ENCODE measurements at regions not wholly inside any gene's neighbourhood (a gene's known extent, or its start where the extent isn't known, plus 50 kb on each side); places are given as distances from the start of the nearest gene placed in this dataset.

DNA sequence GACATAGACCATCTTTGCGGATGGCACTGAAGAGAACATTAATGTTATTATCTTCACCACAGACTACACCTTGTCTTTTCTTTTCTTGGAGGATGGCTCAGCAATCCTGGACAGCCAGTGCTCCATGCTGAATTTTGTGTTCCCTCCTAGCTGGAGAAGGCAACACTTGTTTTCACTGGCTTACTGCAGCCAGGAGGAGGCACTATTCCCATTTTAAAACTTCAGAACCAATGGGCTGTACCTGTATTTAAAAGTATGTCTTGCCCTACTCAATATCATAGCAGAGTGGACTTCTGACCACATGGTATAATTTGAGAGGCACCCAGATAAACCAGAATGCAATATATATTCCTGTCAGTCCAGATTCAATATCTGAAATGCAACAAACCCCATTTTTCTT is 53.3 kb upstream of the POGK start:
- DNase-seq = no peak
- no peak for TF ChIP-seq CTCF (IDR thresholded peaks at IDR 0.05; ENCODE audit: low read depth, low read length)
- Histone ChIP-seq H3K36me3 (no peaks in the 10 kb centered on the region), H3K9me3 (ENCODE audit: severe bottlenecking) (no peaks in the 10 kb centered on the region), H3K4me3 (ENCODE audit: low read depth, low read length) (no peak overlapping the region), H3K27ac (no peak overlapping the region), H3K27me3 (ENCODE audit: insufficient read depth, low read depth, severe bottlenecking) (no peaks in the 10 kb centered on the region)

- no peak for DNase-seq
- no peak for TF ChIP-seq CTCF (IDR thresholded peaks at IDR 0.05; ENCODE audit: low read depth, low read length)
- Histone ChIP-seq H3K4me3 (ENCODE audit: low read depth, low read length) (no peak overlapping the region), H3K27ac (no peak overlapping the region), H3K36me3 (no peaks in the 10 kb centered on the region), H3K27me3 (ENCODE audit: insufficient read depth, low read depth, severe bottlenecking) (no peaks in the 10 kb centered on the region), H3K9me3 (ENCODE audit: severe bottlenecking) (no peaks in the 10 kb centered on the region)
These were observed 50.0 kb upstream of the POGK start for GRCh38 chr1:166789286-166789685.

All from WERI-Rb-1 (cell line).